Cardiac muscle cell (in vitro differentiated cells and primary cell): ENCODE measurements at regions not wholly inside any gene's neighbourhood (a gene's known extent, or its start where the extent isn't known, plus 50 kb on each side); places are given as distances from the start of the nearest gene placed in this dataset.
A peak's percentile ranks its signal among the peaks of the same experiment; 100 is the strongest.

ENCODE experiments used
- DNase-seq, 2 donors: peaks; one replicate each; pipeline versions ENCODE4 v3.0.0 to v3.0.0-alpha.2; 2010 to 2017; ENCODE audit warnings: low read depth in 1 of 2, low spot score in 1 of 2
- H3K27ac ChIP-seq: fragments of 200-600 bp; sonication (generic); 2 replicates; pipeline ENCODE4 v1.5.1; 2016
- H3K27me3 ChIP-seq: fragments of 200-600 bp; sonication (generic); 2 replicates; pipeline ENCODE4 v1.6.0; 2016; ENCODE audit warnings: control low read depth
- H3K36me3 ChIP-seq: fragments of 200-600 bp; sonication (generic); 2 replicates; pipeline ENCODE4 v1.5.1; 2016; ENCODE audit warnings: control low read depth
- H3K4me1 ChIP-seq: fragments of 200-600 bp; sonication (generic); 2 replicates; pipeline ENCODE4 v1.8.1; 2017; ENCODE audit warnings: low read depth, mild to moderate bottlenecking, mixed run types
- H3K4me3 ChIP-seq: fragments of 200-600 bp; sonication (generic); 2 replicates; pipeline ENCODE4 v1.5.1; 2016; ENCODE audit warnings: mild to moderate bottlenecking
- H3K9me3 ChIP-seq: fragments of 200-600 bp; sonication (generic); 2 replicates; pipeline ENCODE4 v1.5.1; 2017; ENCODE audit warnings: low read depth, mild to moderate bottlenecking, control low read depth
- CTCF ChIP-seq: IDR thresholded peaks from 2 replicates; pipeline ENCODE4 v1.5.1; 2012; ENCODE audit warnings: low read depth, mild to moderate bottlenecking, low read length

DNA sequence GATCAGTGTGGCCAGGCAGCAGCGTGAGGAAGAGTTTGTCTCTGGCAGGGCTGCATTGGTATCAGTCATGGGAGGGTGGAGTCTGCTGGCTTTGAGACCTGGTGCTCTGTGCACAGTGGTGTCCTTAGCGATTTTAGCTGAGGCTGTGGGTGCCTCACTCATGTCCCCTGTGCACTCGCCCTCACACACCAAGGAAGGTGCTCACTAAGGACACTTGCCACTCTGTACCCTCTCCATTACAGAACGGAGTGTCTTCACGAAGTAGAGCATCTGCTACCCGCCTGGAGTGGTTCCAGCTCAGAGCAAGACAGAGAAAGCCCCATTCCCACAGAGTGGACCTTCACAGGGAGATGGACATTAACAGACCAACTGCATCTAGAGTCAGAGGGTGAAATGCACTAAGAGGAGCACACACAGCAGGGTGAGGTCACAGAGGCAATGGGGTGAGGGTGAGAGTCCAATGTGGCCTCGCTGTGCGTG lies 117.9 kb downstream of the MATN1 start:
- H3K9me3 ChIP-seq = no peaks in the 10 kb centered on the region
- H3K4me3 ChIP-seq = no peak overlapping the region
- no peak for TF ChIP-seq CTCF
- no peaks in the 10 kb centered on the region for H3K36me3 ChIP-seq
- no peaks in the 10 kb centered on the region for H3K4me1 ChIP-seq
- no peak for DNase-seq
- H3K27ac ChIP-seq = no peak overlapping the region
- no peaks in the 10 kb centered on the region for H3K27me3 ChIP-seq

- TF ChIP-seq CTCF = no peak
- H3K27me3 ChIP-seq = no peaks in the 10 kb centered on the region
- H3K9me3 ChIP-seq = no peaks in the 10 kb centered on the region
- H3K36me3 ChIP-seq = no peaks in the 10 kb centered on the region
- no peak for DNase-seq
- no peak overlapping the region for H3K27ac ChIP-seq
- no peaks in the 10 kb centered on the region for H3K4me1 ChIP-seq
- H3K4me3 ChIP-seq = no peak overlapping the region
Measured at GRCh38 chr1:30604801-30605440, 118.5 kb downstream of the MATN1 start.

DNA sequence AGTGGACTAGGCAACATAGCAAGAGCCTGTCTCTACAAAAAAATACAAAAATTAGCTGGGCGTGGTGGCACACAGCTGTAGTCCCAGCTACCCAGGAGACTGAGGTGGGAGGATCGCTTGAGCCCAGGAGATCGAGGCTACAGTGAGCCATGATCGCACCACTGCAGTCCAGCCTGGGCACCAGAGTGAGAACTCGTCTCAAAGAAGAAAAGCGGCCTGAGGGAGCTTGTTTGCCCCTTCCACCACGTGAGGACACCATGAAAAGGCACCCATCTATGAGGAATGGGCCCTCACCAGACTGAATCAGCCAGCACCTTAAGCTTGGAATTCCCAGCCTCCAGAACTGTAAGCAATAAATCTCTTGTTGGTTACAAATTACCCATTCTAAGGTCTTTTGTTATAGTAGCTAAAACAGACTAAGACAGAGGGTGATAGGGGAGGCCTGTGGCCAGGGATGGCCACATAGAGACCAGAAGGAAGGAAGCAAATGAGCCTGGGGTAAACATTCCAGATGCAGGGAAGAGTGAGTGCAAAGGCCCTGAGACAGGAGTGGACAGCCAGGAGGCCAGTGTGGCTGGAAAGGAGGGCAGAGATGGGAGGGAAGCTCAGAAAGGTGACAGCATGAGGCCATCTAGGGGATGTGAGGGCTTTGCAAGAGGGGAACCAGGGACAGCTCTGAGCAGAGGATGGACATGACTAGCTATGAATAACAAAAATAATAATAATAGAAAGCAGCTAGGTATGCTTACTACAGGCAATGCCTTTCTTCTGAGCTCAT lies 120.1 kb downstream of the MATN1 start:
- H3K4me3 ChIP-seq = no peak overlapping the region
- no peak for DNase-seq
- no peaks in the 10 kb centered on the region for H3K4me1 ChIP-seq
- no peak for TF ChIP-seq CTCF
- H3K36me3 ChIP-seq = no peaks in the 10 kb centered on the region
- H3K9me3 ChIP-seq = no peaks in the 10 kb centered on the region
- no peaks in the 10 kb centered on the region for H3K27me3 ChIP-seq
- H3K27ac ChIP-seq = no peak overlapping the region

DNA sequence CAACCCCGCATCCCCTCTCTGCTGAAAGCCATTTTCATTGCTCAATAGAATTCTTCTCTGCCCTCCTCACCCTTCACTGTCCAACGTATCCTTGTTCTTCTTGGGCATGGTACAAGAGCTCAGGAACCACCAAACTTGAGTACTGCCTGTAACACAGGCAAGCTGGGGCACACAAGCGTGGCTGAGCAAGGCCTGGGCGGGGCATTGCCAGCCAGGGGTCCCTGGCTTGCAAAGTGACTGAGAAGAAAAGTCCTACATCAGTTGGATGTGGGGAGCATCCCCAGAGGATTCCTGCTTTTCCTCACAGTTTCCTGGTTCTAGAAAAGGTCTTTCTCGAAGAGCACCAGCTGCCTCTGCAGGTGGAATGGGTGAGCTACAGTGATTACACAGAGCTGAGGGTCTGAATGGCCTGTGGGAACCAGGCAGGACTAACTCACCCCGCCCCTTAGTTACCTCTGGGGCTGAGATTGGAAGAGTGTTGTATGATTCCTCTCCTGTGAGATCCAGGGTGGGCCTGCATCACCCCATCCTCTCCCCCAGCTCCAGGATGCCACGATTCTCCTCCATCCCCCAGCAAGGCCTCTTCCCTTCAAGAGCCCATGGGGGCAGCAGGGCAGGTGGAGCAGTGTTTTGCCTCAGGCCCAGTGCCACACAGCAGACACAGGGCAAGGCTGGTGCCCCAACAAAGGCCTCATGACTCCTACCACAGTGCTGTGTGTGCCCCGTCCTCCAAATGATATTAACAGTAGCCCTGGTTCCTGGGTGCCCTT lies 121.9 kb downstream of the MATN1 start:
- H3K27me3 ChIP-seq = no peaks in the 10 kb centered on the region
- H3K4me1 ChIP-seq = no peaks in the 10 kb centered on the region
- H3K36me3 ChIP-seq = no peaks in the 10 kb centered on the region
- no peak overlapping the region for H3K27ac ChIP-seq
- H3K4me3 ChIP-seq = no peak overlapping the region
- H3K9me3 ChIP-seq = no peaks in the 10 kb centered on the region
- TF ChIP-seq CTCF = peak; percentile 3
- DNase-seq = no peak

DNA sequence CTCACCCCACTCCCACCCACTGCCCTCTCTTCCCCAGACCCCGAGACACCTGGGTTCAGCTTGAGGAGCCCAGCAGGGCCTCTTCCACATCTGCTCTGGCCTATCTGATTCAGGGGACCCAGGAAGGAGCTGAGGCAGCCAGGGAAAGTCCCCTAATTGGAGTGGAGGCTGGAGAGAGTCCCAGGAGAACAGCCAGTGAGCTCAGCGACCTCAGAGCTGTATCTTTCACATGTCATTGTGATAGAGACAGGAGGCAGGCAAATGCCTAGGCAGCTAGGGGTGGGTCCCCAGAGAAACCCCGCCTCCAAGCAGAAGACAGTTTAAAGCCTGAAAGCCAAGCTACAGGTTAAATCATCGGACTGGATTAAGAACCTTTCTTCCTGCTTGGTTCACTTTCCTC lies 122.7 kb downstream of the MATN1 start:
- no peak overlapping the region for H3K4me3 ChIP-seq
- H3K9me3 ChIP-seq = no peaks in the 10 kb centered on the region
- H3K27me3 ChIP-seq = peaks cover 6% of the 10 kb centered on the region
- DNase-seq = no peak
- no peak for TF ChIP-seq CTCF
- no peaks in the 10 kb centered on the region for H3K4me1 ChIP-seq
- H3K27ac ChIP-seq = no peak overlapping the region
- no peaks in the 10 kb centered on the region for H3K36me3 ChIP-seq
